Stimulated activated CD8-positive, alpha-beta memory T cell treated with anti-CD3 and anti-CD28 coated beads, Interleukin-12 subunit alpha, Interleukin-12 subunit beta, amount 100 ng/mL, for 4 hours (primary cell): ENCODE measurements at regions not wholly inside any gene's neighbourhood (a gene's known extent, or its start where the extent isn't known, plus 50 kb on each side); places are given as distances from the start of the nearest gene placed in this dataset.
"Not testable (repeated sequence)": the region's sequence is repeated elsewhere in the genome, so short reads cannot be mapped to it uniquely, and the experiment has no call there.

ENCODE experiments used
- DNase-seq: peaks from one replicate; pipeline ENCODE4 v3.0.0-alpha.2; 2020; ENCODE audit warnings: low read depth

DNA sequence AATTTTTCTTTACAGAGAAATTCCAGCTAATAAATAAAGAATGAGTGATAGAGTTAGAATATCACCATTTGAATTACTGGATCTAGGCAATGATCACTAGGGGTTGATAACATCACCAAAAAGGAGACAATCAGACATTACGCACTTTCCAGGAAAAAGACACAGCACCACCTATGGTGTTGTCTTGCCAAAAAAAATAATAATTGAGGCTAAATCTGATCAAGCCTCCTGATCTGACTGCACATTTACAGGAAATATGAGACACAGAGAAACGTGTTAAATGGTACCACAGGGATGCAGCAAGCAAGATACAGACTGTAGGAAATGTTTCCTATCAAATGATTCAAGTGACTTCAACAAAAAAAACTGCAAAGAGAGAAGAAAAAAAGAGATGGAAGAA, 92.8 kb downstream of the EOMES start:
- no peak for DNase-seq

GRCh38 chr3:27628026-27628750, 93.9 kb downstream of the EOMES start:
- no peak for DNase-seq

DNA sequence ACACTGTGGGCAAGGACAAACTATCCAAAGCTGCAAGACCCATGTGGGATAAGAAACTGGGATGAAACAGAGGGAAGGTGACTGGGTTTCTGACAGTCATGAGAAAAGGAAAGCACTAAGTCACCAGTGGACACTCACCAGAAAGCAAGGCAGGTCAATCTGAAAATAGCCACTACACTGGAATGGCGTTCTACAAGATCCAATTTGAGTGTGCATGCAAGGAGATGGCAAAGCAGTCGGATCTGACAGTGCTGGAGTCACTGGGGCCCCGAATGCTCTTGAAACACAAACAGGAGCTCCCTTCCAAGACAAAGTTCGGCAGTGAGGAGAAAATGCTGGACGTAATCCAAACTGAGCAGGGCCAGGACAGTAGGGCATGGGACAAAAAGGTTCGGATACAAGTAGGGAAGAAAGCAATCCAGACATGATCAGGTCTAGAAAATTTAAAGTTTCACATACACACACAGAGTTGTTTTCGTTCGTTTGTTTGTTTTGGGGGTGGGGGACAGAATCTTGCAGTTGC, 95.5 kb downstream of the EOMES start:
- DNase-seq, result no peak

DNA sequence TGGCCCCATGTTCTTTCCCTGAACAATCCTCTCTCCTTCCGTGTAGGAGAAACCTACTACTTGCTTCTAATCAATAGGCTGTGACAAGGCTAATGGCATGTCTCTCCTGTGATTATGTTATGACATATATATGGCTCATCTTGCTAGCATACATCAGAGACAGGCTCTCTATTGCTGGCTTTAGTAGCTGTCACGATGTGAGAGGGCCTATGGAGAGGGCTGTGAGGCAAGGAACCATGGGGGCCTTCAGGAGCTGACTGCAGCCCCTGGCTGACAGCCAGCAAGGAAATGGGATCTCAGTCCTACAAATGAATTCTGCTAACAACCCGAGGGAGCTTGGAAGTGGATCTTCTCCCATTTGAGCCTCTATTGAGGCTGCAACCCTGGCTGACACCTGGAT, 96.3 kb downstream of the EOMES start:
- DNase-seq, result no peak

GRCh38 chr3:27623085-27623753, 98.9 kb downstream of the EOMES start:
- DNase-seq, result no peak

DNA sequence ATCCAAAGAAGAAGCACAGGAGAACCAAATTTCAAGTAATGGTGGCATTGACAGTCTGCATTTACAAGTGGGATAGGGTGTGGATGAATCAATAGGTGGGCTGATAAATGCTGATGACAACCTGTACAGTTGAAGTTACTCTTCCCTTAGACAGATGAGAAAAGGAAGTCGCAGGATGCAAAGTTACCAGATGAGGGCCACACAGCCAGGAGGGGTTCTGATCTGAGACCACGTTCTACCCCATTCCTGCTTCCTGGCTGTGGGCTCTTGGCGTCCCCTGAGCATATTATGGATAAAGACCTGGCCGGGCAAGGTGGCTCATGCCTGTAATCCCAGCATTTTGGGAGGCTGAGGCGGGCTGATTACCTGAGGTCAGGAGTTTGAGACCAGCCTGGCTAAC, 104.6 kb downstream of the EOMES start:
- DNase-seq, result no peak

GRCh38 chr3:27616031-27616430, 106.1 kb downstream of the EOMES start:
- no peak for DNase-seq

- DNase-seq, result no peak
These were observed 106.6 kb downstream of the EOMES start for GRCh38 chr3:27615555-27615954.

- no peak for DNase-seq
These were observed 107.5 kb downstream of the EOMES start for GRCh38 chr3:27614592-27614991.

DNA sequence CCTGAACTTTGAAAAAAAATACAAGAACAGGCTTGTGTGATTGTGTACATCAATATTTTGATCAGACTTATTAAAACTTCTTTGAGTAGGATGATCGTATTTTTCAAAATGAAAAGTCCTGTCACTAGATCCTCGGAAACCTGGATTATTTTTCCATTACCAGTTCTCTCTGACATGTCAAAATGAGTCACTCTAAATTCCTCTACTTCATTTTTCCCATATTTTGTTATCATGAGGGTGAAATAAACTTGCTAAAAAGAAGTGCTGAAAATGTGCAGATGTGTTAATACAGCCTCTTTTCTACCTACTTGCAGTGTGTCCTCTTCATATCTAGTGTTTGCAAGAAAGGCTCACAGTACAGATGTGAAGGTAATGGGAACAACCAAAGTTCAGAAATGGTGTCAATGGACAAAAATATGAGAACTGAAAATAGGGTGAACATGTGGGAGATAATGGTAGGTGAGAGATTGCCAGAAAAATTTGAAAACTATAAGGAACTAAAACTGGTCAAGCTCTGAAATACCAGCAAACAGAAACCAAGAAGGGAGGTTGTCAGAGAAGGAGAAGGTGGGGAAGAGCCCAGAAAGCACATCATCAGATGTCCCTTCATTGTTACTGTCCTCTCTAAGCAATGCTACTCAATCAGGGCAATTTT, 108.2 kb downstream of the EOMES start:
- DNase-seq, result no peak

GRCh38 chr3:27610800-27611525, 111.2 kb downstream of the EOMES start:
- DNase-seq, result no peak

- no peak for DNase-seq
These were observed 114.8 kb downstream of the EOMES start for GRCh38 chr3:27607370-27607769.

DNA sequence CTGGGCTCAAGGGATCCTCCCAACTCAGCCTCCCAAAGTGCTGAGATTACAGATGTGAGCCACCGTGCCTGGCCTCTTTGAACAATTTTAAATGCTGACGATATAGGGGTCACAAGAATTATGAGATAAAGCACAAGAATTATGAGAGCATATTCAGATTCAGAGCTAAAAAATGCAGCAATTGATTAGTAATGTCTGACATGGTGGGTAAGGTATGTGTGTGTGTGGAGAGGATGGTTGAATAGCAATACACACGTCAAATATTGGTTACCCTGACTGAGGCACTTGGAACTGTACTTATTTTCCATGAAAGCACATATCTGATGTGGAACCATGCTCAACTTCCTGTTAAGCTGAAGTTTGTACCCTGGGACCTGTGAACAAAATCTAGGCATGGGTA, 115.6 kb downstream of the EOMES start:
- DNase-seq, result no peak

DNA sequence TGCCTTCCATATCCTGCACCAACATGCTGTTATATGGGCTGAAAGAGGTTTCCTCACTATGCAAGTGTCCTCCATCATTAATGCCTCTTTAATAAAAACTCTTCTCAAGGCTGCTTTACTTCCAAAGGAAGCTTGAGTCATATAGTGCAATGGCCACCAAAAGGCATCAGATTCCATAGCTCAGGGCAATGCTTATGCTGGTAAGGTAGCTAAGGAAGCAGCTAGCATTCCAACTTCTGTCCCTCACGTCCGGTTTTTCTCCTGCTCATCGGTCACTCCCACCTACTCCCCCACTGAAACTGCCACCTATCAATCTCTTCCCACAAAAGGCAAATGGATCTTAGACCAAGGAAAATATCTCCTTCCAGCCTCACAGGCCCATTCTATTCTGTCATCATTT, 117.1 kb upstream of the SLC4A7 start:
- DNase-seq, result not testable (repeated sequence)

GRCh38 chr3:27599741-27600140, 115.6 kb upstream of the SLC4A7 start:
- not testable (repeated sequence) for DNase-seq

- no peak for DNase-seq
These were observed 112.7 kb upstream of the SLC4A7 start for GRCh38 chr3:27596921-27597320.

GRCh38 chr3:27596334-27596841, 112.2 kb upstream of the SLC4A7 start:
- DNase-seq, result no peak

DNA sequence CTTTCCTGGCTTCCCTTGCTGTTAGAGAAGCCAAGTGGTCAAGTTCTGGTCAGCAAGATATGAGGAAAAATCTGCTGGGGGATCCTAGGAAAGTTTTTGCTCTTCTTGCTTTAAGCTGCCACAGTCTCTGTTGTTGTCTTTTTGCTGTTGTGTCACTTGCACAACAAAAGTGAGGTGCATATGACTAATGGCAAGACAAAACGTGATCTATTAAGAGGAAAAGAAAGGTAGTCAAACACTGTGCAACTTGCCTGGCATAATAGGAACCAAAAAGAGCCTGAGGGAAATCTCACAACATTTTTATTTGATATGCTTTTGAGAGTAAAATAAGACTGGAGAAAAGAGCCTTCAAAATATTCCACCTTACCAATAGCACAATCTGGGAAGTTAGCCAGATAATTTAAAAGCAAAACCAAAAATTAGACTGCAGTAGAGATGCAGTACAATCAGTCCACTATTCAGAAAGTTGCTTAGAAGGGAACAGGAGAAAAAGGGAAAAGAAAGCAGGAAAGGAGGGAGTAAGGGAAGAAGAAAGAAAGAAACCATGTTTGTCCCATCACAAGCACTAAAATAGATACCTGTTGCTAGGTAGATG, 110.0 kb upstream of the SLC4A7 start:
- DNase-seq, result no peak

- no peak for DNase-seq
These were observed 109.0 kb upstream of the SLC4A7 start for GRCh38 chr3:27593173-27593572.

GRCh38 chr3:27591312-27592210, 107.4 kb upstream of the SLC4A7 start:
- DNase-seq, result no peak
